ENCODE measurements at regions not wholly inside any gene's neighbourhood (a gene's known extent, or its start where the extent isn't known, plus 50 kb on each side); places are given as distances from the start of the nearest gene placed in this dataset.

DNA sequence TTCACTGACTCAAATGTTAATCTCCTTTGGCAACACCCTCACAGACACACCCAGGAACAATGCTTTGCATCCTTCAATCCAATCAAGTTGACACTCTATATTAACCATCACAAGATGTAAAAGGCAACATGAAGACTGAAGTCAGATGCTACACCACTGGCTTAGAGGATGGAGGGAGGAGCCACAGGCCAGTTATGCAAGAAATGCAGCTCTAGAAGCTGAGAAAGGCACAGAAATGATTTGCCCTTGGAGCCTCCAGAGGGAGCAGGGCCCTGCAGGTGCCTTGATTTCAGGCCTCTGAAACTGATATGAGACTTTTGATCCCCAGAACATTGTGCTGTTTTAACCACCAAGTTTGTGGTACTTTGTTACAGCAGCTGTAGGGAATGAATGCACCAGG lies 276.3 kb downstream of the KCNS3 start:
- TF ChIP-seq EP300 (IDR thresholded peaks at IDR 0.05) (no peak), CTCF (IDR thresholded peaks at IDR 0.05) (no peak)

Measured in ovary (tissue), 3 donors.